DOHH2 (cell line): ENCODE measurements at regions not wholly inside any gene's neighbourhood (a gene's known extent, or its start where the extent isn't known, plus 50 kb on each side); places are given as distances from the start of the nearest gene placed in this dataset.

Source experiments
- EZH2phosphoT487 ChIP-seq: fragments of 200-600 bp; sonication (generic); IDR thresholded peaks from 2 replicates; pipeline ENCODE4 v1.6.1; 2017; ENCODE audit warnings: borderline replicate concordance, mild to moderate bottlenecking, antibody characterized with exemption, low read length, moderate library complexity, mixed read lengths
- TF ChIP-seq, protein P1 (sequence below): fragments of 200-600 bp; sonication (generic); IDR thresholded peaks from one replicate; pipeline ENCODE4 v1.5.1; 2014; ENCODE audit warnings: antibody characterized with exemption, mild to moderate bottlenecking, low read depth, low read length; ENCODE audit not compliant: poor library complexity, severe bottlenecking

DNA sequence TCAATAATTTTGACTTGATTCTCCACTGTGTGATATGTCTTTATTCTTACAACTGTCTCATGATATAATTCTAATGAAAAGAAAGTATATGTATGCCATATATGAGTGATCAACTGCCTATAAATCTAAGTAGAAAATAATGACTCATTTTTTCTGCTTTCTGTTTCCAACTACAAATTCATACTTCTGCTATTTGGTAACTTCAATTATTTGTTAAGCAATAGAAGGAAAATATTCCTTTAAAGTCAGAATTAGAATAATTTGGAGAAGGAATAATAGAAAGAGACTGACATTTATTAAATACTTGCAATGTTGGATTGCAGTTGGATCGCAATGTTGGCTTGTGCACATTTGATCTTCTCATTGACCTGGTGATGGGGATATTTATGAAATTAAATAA, 204.2 kb upstream of the PACRGL start:
- TF ChIP-seq, protein P1, sequence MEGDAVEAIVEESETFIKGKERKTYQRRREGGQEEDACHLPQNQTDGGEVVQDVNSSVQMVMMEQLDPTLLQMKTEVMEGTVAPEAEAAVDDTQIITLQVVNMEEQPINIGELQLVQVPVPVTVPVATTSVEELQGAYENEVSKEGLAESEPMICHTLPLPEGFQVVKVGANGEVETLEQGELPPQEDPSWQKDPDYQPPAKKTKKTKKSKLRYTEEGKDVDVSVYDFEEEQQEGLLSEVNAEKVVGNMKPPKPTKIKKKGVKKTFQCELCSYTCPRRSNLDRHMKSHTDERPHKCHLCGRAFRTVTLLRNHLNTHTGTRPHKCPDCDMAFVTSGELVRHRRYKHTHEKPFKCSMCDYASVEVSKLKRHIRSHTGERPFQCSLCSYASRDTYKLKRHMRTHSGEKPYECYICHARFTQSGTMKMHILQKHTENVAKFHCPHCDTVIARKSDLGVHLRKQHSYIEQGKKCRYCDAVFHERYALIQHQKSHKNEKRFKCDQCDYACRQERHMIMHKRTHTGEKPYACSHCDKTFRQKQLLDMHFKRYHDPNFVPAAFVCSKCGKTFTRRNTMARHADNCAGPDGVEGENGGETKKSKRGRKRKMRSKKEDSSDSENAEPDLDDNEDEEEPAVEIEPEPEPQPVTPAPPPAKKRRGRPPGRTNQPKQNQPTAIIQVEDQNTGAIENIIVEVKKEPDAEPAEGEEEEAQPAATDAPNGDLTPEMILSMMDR: no peak
- TF ChIP-seq EZH2phosphoT487: no peak
